GM21717 (cell line): ENCODE measurements at regions not wholly inside any gene's neighbourhood (a gene's known extent, or its start where the extent isn't known, plus 50 kb on each side); places are given as distances from the start of the nearest gene placed in this dataset.

Experiments
- ATAC-seq: cut with Tn5 transposase; IDR thresholded peaks from one replicate; pipeline ENCODE4 v1.9.1; 2021; ENCODE audit warnings: mild to moderate bottlenecking, moderate library complexity; ENCODE audit not compliant: unreplicated experiment

DNA sequence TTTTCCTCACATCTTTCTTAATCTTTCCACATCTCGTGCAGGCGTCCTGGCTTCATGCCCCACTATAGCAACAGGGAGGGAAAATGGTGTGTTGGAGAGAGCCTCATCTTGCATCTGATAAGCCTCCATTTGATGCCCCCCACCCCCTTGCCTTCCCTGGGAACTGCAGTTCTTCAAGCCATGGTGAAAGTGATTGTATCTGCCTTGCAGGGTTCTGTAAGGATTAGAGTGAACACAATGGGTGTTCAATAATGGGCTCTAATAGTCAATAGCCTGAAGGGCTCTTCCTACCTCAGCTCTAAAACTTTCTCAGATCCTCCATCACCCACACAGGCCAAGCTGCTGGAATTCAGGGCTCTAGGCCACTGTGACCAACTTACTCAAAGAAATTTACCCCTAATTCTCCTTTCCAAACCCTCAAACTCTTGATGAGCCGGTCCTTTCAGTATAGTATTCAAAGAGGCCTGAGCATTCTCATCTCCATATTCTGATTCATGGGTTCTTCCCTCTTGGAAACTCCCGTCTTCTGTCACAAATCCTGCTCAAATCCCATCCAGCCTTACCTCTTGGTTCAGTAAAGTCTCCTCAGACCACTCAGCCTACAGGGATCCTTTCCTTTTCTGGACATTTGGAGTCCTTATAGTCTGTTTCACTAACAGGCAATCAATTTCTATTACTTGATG lies 128.3 kb upstream of the TRIM2 start:
- ATAC-seq, result no peak

DNA sequence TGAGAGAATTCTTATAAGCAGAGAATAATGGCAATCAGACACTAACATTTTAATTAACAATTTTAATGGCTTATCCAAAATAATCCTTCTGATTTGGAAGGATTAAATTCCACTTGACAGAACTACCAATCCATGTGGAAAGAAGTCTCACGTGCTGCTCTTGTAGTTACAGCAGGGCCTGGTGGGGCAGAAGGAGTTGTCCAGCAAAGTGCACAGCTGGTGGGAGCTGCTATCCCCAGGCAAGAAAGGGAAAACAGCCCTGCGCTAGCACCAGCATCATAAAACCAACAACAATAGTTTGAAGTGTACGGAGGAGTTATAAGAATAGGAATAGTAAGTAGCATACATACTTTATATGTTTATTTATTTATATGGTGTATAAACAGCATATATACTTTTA lies 127.4 kb upstream of the TRIM2 start:
- no peak for ATAC-seq

DNA sequence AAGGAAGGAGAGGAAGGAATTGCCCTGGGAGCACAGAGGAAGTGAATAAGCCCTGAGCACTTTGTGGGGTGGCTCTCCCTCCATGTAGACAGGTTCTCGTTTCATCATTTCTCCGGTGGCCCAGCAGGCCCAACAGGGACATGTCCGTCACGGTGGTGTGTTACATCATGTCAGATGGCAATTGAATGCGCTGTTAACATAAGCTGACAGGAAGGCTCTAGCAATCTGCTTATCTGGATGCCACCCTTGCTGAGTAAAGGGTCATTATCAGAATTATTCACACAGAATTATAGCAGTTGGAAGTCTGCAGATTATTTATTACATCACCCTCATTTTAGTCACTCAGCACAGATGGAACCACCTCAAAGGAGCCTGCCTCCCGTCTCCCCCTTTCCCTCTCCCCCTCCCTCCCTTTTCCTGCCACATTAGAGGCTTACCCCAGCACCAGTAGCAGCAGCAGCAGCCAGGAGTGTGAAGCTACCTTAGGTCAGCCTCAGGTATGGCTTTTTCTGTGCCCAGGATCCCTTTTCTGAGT lies 124.3 kb upstream of the TRIM2 start:
- ATAC-seq, result no peak

DNA sequence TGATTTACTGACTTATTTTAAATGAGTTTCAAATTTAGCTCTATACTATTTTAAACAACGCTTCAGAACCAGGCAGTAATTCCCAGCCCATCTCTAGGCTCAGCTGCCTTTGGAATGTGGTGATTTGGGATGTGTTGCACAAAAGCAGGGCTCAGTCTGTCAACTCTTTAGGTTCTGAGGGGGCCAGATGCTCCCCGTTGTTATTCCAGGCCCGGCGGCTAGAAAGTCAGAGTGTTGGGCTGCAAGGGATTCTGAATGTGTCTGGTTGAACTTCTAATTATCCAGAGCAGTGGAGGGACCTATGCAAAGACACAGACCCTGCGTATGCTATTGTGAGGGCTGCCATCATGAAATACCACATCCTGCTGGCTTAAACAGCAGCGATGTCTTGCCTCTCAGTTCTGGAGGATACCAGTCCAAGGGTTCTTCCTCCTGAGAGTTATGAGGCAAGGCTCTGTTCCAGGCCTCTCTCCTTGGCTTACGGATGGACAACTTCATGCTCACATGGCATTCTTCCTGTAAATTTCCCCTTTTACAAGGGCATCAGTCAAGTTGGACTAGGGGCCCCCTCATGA lies 123.2 kb upstream of the TRIM2 start:
- ATAC-seq, result no peak

DNA sequence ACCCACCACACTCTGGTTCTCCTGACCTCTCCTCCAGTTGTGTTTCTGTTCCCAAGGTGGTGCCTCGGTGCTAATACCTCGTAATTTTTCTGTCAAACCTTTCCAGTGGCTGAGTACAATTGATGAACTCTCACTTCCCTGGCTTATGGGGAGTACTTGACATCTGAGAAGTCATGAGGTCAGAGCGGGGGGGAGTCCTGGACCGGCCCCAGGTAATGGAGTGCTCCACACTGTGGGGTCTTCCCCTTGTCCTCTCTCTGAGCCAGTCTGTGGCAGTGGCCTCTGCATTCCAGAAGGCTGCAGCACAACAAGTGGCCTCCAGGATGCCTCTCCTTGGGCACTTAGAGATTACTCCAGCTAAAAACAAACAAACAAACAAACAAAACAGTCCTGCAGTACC lies 122.5 kb upstream of the TRIM2 start:
- ATAC-seq, result no peak

DNA sequence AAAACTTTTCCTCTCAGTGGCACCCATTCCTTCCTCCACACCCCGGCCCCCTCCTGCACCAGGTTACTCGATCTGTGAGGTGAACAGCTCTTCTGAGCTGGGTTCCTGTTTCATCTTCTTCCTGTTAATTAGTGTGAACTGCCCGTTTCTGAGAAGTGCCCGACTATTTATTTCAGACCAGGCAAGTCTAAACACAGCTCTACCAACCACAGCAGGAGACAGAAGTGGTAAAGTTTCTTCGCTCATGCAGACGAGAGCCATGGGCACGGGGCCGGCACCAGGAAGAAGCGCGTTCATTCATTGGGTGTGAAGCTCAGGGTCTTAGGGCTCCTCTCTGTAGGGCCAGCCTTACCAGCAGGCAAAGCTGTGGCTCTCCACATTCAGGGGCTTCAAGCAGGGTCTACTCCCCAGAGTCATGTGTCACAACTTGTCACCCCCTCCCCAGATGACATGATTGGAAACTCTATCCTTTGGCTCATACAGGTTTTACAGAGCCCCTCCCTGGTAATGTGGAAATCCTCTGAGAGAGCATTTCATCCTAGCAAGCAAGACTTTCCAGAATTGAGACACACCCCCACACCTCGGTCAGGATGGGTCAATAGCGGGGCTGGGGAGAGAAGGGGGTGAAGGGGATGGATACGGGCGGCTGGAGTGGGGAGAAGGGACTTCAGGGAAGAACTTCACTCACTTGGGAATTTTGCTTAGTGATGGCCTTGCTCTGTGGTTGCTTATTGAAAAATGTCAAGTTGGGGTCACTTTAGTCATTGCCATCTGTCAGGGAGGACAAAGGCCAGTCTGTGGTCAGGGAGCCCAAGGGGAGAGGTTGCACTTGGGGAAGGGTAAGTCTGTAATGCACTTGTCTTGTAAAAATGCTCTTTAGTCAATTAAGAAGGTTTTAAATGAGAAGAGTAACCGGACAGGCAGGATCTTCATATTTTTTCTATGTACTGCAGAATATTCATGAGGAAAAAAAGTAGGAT lies 121.6 kb upstream of the TRIM2 start:
- ATAC-seq, result no peak

DNA sequence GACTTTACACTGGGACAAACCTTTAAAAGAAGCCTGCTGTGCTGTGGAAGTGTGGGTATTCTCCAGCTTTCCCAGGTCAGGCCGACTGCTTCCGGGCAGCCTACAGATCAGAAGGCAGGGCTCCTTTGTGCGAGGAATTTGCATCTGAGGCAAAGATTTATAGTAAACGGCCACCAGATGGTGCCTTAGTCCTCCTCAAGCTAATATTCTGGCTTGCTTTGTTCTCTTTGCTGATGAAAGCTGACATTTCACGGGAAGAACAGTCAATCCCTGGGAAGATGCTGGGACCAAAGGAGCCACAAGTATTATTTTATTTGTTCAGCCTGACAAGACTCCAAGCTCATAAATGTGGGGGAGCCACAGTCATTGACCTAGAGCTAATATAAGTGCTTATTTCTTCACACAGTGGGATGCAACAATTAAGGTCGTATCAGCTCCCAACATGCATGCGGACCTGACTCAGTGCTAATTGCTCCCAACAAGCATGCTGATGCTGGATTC lies 120.7 kb upstream of the TRIM2 start:
- ATAC-seq, result peak; percentile 58

DNA sequence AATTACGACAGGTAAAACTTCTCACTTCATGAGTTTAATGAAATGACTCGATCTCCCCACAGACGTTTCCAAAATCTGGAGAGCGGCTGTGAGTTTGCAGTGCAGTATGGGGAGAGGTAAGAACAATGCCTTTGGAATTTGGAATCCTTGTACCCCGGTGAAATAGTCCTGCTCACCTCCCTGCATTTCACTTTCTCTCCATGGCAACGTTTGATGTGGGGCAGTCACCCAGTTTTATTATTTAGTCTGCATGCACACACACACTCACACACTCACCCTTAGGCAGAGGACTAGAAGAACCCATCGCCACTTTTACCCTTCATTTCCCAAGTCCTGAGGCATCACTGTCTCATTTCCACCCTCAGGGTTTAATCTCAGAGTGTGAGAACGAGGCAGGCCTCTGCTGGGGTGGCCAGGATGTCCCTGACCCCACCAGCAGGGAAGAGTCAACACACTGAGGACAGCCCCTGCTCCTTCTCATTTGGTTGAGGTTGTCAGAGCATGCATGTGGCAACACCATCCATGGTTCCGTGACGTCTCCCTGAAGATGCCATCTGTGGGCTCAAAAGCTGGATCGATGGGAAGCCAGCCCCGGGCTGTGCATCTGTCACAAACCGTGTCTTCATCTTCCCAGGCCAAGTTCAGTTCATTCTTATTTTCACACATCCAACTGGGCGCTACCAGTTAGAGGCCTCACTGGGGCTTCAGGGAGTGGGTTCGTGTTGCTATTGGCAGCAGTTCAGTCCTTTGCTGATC lies 119.8 kb upstream of the TRIM2 start:
- no peak for ATAC-seq

DNA sequence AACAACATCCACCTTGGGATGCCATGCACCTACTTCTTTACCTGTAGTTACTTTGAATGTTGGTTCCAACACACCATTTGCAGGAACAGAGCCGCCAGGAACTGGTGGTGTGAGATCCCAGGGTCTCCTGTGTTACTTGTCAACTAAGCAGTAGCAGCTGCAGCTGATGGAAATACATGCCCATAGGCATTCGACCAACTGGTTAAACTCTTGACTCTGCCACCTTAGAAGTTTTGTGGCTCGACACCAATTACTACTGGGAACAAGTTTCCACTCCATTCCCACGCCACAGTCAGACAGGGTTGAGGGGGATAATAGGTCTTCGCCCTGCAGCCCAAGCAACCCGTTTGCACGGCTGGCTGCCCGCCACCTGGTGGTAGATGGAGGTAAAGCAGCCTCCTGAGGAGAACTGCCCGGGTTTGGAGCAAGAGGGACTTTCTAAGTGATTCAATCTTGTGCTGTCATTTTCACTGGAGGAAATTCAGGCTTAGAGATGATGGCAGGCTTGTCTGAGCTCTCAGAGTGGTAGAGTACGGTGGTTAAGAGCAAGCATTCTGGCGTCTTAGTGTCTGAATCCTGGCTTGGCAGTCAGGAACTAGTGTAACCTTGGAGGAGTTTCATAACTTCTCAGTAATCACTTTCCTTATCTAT lies 119.1 kb upstream of the TRIM2 start:
- peak; percentile 63 for ATAC-seq

DNA sequence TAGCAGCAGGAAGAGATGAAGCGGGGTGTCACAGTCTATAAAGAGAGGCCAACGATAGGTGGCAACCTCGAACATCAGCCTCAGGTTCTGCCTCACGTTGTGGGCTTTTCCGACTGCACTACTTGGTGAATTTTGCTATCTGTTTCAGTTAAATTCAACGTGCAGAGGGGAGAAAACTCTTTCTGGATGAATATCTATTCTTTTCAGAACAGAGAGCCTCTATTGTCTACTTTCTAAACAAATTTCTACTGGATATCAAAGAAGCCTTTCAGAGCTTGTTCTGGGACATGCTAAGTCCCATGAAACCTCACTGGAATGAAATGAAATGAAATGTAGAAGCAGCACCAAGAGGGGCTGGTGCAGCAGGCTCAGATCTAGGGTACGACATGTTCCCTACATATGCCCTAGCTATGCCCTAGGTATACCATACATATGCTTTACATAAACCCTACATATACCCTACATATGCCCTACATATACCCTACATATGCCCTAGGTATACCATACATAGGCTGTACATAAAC lies 116.5 kb upstream of the TRIM2 start:
- no peak for ATAC-seq

DNA sequence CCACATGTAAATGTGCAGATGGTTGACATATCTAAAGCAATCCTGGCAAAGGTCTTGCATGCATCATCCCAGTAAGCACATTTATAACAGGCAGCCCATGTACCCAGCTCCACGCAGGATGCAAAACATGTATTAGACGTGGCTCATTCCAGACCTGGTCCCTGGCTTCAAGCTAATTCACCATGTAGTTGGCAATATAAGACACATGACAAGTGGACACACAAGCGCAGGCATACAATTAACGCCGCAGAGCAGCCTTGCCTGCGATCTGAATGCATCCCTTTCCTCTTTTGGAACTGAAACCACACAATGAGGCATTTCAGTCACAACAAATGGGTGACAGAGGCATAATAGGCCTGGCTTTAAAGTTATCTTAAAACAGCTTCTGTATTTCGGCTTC lies 114.5 kb upstream of the TRIM2 start:
- ATAC-seq, result no peak

DNA sequence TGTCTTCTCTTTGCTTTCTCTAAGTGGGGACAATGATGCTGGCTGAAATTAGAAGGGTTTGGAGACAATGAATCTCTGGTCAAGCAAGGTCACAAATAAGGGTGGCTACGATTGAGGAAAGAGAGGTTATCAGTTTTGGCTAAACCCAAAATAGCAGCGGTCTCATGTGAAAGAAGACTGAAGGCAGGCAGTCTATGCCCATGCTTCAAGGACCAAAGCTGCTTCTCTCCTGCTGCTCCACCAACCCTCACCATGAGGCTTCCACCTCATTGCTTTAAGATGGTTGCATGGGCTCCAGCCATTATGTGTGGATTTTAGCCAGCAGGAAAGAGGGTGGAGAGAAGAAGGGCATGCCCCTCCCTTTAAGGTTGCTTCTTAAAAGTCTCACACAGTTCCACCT lies 114.1 kb upstream of the TRIM2 start:
- no peak for ATAC-seq

DNA sequence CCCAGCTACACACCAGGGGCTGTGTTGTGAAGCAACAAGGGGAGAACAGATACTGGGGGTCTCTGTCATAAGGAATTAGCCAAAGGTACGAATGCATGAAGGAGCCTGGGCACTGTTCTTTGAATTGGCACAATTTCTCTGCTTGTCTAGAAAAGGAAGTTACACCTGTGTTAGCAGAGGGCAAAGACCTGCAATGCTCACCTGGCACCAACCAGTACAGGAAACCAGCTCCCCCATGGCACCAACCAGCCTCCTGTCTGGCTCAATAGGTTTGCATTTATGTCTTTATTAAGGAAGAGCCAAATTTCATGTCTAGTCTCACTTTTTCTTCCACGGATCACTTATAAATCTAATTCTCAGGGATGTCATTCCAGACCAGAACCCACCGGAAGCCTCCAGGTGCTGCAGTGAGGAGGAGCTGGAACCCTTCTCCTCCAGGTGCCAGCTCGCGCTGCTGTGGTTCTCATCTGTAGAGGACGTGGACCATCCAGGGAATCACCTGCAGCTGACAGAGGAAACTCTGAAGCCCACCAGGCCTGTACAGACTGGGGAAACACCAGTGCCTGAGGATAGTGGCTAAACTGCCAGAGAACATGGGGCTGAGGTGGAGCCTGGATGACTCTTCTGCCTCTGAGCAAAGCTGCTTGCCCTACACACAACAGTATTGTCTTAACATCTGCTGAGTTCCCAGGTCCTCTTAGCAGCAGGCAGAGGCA lies 113.4 kb upstream of the TRIM2 start:
- ATAC-seq, result no peak

DNA sequence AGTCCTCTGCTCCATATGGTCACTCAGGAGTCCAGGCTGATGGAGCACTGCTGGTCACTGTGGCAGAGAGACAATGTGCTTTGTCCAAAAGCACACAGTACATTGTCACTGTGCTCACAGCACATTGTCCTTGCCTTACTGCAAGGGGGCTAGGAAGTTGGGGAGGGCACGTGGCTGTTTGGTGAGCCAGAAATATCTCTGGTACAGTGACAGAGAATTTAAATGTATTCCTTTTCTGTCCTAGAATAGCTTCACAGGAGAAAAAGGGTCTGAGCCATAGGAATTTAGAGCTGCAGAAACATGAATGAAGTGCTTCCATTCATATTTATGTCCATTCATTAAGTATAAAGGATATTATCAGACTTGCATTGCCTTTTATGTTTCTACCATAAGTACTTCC lies 110.8 kb upstream of the TRIM2 start:
- no peak for ATAC-seq

DNA sequence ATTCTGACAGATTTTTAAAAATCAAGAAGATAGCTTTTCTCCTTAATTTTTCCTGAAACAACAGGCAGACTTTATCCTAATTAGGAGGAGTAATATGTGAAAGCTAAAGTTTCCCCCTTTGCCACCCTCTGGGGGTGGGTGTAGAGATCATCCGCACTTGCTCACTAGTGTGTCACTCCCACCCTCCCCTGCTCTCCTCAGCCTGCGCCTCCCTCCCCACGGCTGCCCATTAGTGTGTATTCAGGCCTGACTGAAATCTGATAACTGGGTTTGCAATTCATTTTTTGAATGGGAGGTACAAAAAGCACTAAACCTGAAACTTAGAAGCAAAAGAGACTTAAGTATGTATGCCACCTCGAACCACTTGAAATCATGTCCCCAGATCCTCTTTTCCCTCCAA lies 110.4 kb upstream of the TRIM2 start:
- no peak for ATAC-seq

DNA sequence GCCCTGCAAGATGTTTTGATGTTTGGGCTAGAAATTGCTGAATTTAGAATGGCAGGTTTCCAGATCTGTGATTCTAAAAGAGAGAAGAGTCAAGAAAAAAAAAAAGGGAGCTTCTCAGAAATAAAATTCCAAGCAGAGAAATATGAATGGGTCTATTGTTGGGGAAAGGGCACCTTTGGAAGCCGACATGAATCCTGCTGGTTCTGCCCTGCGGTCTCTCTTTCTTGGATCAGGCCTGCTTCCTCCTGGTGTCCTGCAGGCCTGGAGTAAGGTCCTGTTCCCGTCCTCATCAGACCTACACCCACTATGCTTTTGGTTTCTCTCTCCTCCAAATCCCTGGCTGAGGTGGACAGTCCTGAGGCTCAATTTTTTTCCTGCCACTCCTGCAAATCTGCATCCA lies 109.8 kb upstream of the TRIM2 start:
- no peak for ATAC-seq

DNA sequence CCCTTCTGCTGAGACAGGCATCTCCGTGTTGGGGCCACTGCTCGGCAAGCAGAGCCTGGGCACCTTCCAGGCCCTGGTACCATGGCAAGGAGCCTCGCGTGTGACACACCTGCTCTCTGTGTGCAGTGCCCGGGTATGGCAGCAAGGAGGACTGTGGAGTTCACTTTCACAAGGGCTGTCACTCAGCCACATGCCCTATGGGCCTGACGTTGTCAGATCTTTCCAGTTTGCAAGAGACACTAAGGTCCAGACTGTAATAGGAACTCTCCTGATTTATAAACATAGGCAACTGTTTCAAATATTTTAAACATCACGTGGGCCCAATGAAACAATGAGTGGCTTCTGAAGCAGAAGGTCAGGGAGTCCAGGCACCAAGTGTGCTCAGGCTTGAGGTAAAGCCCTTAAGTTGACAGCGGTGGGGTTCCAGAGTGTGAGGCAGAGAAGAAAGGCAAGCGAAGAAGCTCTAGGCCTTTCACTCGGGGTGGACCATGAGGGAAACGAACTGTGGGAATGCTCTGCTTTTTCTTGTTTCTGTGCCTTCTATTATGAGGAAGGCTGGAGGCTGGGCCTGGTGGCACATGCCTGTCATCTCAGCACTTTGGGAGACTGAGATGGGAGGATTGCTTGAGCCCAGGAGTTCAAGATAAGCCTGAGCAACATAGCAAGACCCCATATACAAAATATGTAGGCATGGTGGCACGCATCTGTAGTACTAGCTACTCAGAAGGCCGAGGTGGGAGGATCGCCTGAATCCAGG lies 108.6 kb upstream of the TRIM2 start:
- ATAC-seq, result no peak

DNA sequence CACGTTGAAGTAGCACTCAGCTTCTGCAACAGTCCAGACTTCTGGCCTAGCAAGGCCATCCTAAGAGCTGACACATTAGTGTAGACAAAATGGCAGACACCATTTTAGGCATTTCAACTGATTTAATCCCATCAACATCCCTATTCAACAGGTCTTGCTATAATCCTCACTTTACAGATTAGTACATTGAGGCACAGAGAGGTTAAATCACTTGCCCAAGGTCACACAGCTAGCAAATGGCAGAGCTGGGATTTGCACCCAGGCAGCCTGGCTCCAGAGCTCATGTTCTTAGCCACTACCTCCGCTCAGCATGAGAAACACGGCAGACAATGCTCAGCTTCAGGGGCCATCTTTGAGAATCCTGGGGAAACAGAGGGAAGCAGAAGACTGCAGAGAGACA lies 107.9 kb upstream of the TRIM2 start:
- no peak for ATAC-seq

DNA sequence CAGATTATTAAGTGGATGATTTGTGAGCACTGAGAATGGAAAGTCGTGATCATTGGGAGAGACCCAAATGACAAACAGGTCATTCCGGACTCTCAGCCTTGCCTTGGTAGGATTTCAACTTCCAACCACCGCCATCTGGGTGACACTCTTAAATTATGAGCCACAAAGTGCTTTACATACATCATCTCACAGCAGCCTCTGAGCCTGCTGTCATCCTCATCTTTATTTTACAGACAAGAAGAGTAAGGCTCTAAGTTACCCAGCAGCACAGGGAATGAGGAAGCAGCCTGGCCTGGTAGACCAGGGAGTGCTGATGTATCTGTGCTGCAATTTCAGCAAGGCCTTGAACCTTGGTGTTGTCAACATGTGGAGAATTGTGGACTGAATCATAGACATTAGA lies 105.8 kb upstream of the TRIM2 start:
- no peak for ATAC-seq
